Activated B cell treated with CpG ODN at 0.5 μM for 24 hours (primary cell): ENCODE measurements at regions not wholly inside any gene's neighbourhood (a gene's known extent, or its start where the extent isn't known, plus 50 kb on each side); places are given as distances from the start of the nearest gene placed in this dataset.

ENCODE experiments used
- ATAC-seq: fragments of 200-7000 bp; cut with Tn5 transposase; one replicate; pipeline ENCODE4 v1.10.0; 2021; ENCODE audit warnings: low read depth, mild to moderate bottlenecking, moderate library complexity
- CTCF ChIA-PET: fragments of 350-600 bp; sonication (Branson Sonifier 250); formaldehyde crosslinking; loops from one replicate; lab custom pipeline; 2021; ENCODE audit warnings: antibody characterized with exemption; lab: Charles Lee
- POLR2A ChIA-PET: fragments of 350-600 bp; sonication (Branson Sonifier 250); formaldehyde crosslinking; loops from one replicate; lab custom pipeline; 2021; ENCODE audit warnings: antibody characterized with exemption; lab: Charles Lee
- DNase-seq: peaks from one replicate; pipeline ENCODE4 v3.0.0; 2022
- H3K27ac Mint-ChIP-seq: one replicate; pipeline ENCODE4 v1.8.0; 2020; ENCODE audit warnings: mixed read lengths
- H3K27me3 Mint-ChIP-seq: one replicate; pipeline ENCODE4 v1.8.0; 2021; ENCODE audit warnings: mixed read lengths
- H3K36me3 Mint-ChIP-seq: one replicate; pipeline ENCODE4 v1.8.0; 2021; ENCODE audit warnings: low read depth, mixed read lengths
- H3K4me1 Mint-ChIP-seq: one replicate; pipeline ENCODE4 v1.8.0; 2021; ENCODE audit warnings: mixed read lengths
- H3K4me3 Mint-ChIP-seq: one replicate; pipeline ENCODE4 v1.8.0; 2020; ENCODE audit warnings: mild to moderate bottlenecking, mixed read lengths
- H3K9me3 Mint-ChIP-seq: one replicate; pipeline ENCODE4 v1.8.0; 2020; ENCODE audit warnings: mixed read lengths
- CTCF ChIP-seq: fragments of 200-600 bp; IDR thresholded peaks from one replicate; pipeline ENCODE4 v1.8.0; 2022; ENCODE audit warnings: antibody characterized with exemption, mild to moderate bottlenecking
- intact Hi-C: fragments of 100-400 bp; cut with micrococcal nuclease; formaldehyde crosslinking; loops from one replicate; pipeline ENCODE4 v1.15.1; 2024

DNA sequence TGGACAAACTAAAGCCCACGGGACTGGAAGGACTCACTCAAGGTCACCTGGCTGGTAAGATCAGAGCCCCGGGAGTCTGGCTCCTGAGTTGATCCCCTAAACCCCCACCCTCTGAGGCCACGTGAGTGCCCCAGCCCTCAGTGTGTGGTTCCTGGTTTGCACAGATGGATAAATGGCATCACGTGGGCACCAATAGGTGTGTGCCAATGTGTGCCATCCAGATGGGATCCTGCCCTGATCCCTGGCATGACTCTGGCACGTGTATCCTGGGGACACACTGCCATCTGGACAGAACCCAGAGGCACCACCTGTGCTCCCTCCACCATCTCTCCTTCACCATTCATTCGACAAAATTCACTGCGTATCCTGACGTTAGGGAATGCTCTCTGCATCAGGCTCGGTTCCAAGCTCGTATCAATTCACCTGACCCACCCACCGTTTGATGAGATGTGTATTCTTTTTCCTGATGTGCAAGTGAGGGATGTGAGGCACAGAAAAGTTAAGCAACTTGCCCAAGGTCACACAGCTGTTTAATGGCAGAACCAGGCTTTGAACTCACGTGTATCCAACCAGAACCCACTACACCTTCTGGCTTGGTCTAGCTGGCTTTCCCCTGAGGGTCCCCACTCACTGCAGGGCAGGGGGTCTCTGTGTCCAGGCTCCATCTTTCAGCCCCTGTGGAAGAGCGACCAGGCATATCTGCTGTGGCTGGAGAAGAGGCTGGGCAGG lies 49.8 kb upstream of the PAX7 start:
- no peaks in the 10 kb centered on the region for H3K9me3 Mint-ChIP-seq
- TF ChIP-seq CTCF = no peak
- H3K4me1 Mint-ChIP-seq = no peaks in the 10 kb centered on the region
- no peak for ATAC-seq
- ChIA-PET CTCF (interaction anchor here (1.4 kb wide), 2 partner anchors 9 to 920 kb away, joined by 3 to 4 read pairs; no protein-coding TSS in a partner anchor), POLR2A (no interaction called here)
- intact Hi-C loops = loop anchor here (5.0 kb wide), 2 partner anchors 919 to 1079 kb away; no protein-coding TSS in a partner anchor
- peaks cover 11% of the 10 kb centered on the region for H3K27me3 Mint-ChIP-seq
- H3K36me3 Mint-ChIP-seq = no peaks in the 10 kb centered on the region
- no peak overlapping the region for H3K4me3 Mint-ChIP-seq
- DNase-seq = no peak
- H3K27ac Mint-ChIP-seq = no peak overlapping the region
